Neural cell (in vitro differentiated cells): ENCODE measurements at regions not wholly inside any gene's neighbourhood (a gene's known extent, or its start where the extent isn't known, plus 50 kb on each side); places are given as distances from the start of the nearest gene placed in this dataset.

Experiments used
- H2AFZ ChIP-seq: fragments of 200-600, 300-800 bp; sonication (generic), shearing (Covaris generic); 2 replicates; pipeline ENCODE4 v1.6.0; 2014; ENCODE audit warnings: low read depth, mild to moderate bottlenecking, antibody characterized with exemption, low read length, moderate library complexity
- H3F3A ChIP-seq: fragments of 200-600 bp; shearing (Covaris generic); 2 replicates; pipeline ENCODE4 v1.6.1; 2016; ENCODE audit warnings: mild to moderate bottlenecking, moderate library complexity, mixed read lengths, antibody characterized with exemption, low read length; ENCODE audit not compliant: insufficient read depth, poor library complexity, severe bottlenecking
- H3K27ac ChIP-seq: fragments of 200-600, 300-800 bp; sonication (generic), shearing (Covaris generic); 2 replicates; pipeline ENCODE4 v1.5.1; 2014; ENCODE audit warnings: mild to moderate bottlenecking, low read length, moderate library complexity
- H3K27me3 ChIP-seq: fragments of 300-800, 200-600 bp; sonication (generic), shearing (Covaris generic); 2 replicates; pipeline ENCODE4 v1.6.0; 2014; ENCODE audit warnings: mild to moderate bottlenecking, low read depth, low read length, moderate library complexity; ENCODE audit not compliant: insufficient read depth
- H3K36me3 ChIP-seq: fragments of 300-800, 200-600 bp; sonication (generic), shearing (Covaris generic); 2 replicates; pipeline ENCODE4 v1.5.1; 2014; ENCODE audit warnings: mild to moderate bottlenecking, antibody characterized with exemption, low read length, moderate library complexity; ENCODE audit not compliant: insufficient read depth
- H3K4me2 ChIP-seq: fragments of 300-800, 200-600 bp; sonication (generic), shearing (Covaris generic); 2 replicates; pipeline ENCODE4 v1.6.0; 2014; ENCODE audit warnings: mild to moderate bottlenecking, low read length
- H3K4me3 ChIP-seq: fragments of 300-800, 200-600 bp; sonication (generic), shearing (Covaris generic); 2 replicates; pipeline ENCODE4 v1.5.1; 2014; ENCODE audit warnings: mild to moderate bottlenecking, low read length, moderate library complexity
- H3K79me2 ChIP-seq: fragments of 200-600 bp; shearing (Covaris generic); replicated peaks from 2 replicates; pipeline ENCODE4 v1.6.0; 2014; ENCODE audit warnings: mild to moderate bottlenecking, low read length, moderate library complexity; ENCODE audit not compliant: insufficient read depth
- H3K9ac ChIP-seq: fragments of 300-800, 200-600 bp; sonication (generic), shearing (Covaris generic); 2 replicates; pipeline ENCODE4 v1.6.1; 2016; ENCODE audit warnings: mild to moderate bottlenecking, low read length, mixed read lengths
- H3K9me2 ChIP-seq: fragments of 200-600 bp; shearing (Covaris generic); 2 replicates; pipeline ENCODE4 v1.6.1; 2016; ENCODE audit warnings: mild to moderate bottlenecking, low read length, mixed read lengths; ENCODE audit not compliant: insufficient read depth
- H3K9me3 ChIP-seq: fragments of 200-600, 300-800 bp; sonication (generic), shearing (Covaris generic); 2 replicates; pipeline ENCODE4 v1.6.1; 2016; ENCODE audit warnings: mild to moderate bottlenecking, mixed run types, low read length, moderate library complexity, mixed read lengths
- H4K20me1 ChIP-seq: fragments of 200-600 bp; shearing (Covaris generic); 2 replicates; pipeline ENCODE4 v1.6.1; 2016; ENCODE audit warnings: mild to moderate bottlenecking, mixed run types; ENCODE audit not compliant: insufficient read depth
- EP300 ChIP-seq: fragments of 450-650 bp; conservative IDR thresholded peaks from 2 replicates; pipeline ENCODE4 v1.6.1; 2014; ENCODE audit warnings: antibody characterized with exemption, mild to moderate bottlenecking, moderate library complexity; ENCODE audit not compliant: poor library complexity, severe bottlenecking
- EZH2 ChIP-seq: fragments of 200-600, 300-800 bp; shearing (Covaris generic), sonication (generic); IDR thresholded peaks from 2 replicates; pipeline ENCODE4 v1.6.1; 2014; ENCODE audit warnings: antibody characterized with exemption, low read length, borderline replicate concordance, mild to moderate bottlenecking; ENCODE audit not compliant: insufficient read depth, poor library complexity, severe bottlenecking
- MXI1 ChIP-seq: fragments of 450-650 bp; conservative IDR thresholded peaks from 2 replicates; pipeline ENCODE4 v1.6.1; 2014; ENCODE audit warnings: antibody characterized with exemption, mild to moderate bottlenecking; ENCODE audit not compliant: poor library complexity, severe bottlenecking
- POLR2AphosphoS5 ChIP-seq: IDR thresholded peaks from 2 replicates; pipeline ENCODE4 v1.6.1; 2012
- RAD21 ChIP-seq: fragments of 450-650 bp; conservative IDR thresholded peaks from 2 replicates; pipeline ENCODE4 v1.6.1; 2014; ENCODE audit warnings: antibody characterized with exemption, mild to moderate bottlenecking, moderate library complexity
- SMC3 ChIP-seq: fragments of 450-650 bp; conservative IDR thresholded peaks from 2 replicates; pipeline ENCODE4 v1.6.1; 2014; ENCODE audit warnings: antibody characterized with exemption, mild to moderate bottlenecking, moderate library complexity; ENCODE audit not compliant: poor library complexity
- TAF1 ChIP-seq: IDR thresholded peaks from 2 replicates; pipeline ENCODE4 v1.6.1; 2012; ENCODE audit warnings: low read depth
- TF ChIP-seq, protein P1 (sequence below): fragments of 450-650 bp; IDR thresholded peaks from 2 replicates; pipeline ENCODE4 v1.5.1; 2014; ENCODE audit warnings: antibody characterized with exemption, mild to moderate bottlenecking, moderate library complexity; ENCODE audit not compliant: poor library complexity, severe bottlenecking
- TF ChIP-seq, protein P2 (sequence below): IDR thresholded peaks from 2 replicates; pipeline ENCODE4 v1.6.1; 2012; ENCODE audit warnings: borderline replicate concordance

DNA sequence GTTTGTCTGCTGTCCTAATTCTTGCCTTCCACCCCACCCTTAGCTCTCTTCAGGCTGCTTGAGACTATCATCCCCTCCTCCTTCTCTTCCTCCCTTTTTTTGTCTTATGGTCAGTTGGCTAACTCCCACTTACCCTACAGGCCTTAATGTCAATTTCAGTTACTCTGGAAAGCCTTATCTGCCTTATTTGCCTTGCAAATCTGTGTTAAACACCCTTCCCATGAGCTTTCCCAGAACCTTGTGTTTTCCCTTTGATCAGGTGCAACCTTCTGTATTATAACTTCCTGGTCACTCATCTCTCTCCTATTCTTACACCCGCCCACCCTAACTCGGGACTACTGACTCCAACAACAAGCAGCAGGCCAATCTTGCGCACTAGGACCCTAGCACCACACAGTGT is 74.8 kb downstream of the COX18 start:
- Histone ChIP-seq H2AFZ (no peak overlapping the region), H3K36me3 (no peaks in the 10 kb centered on the region), H3F3A (no peaks in the 10 kb centered on the region), H3K79me2 (no peaks in the 10 kb centered on the region), H3K9me3 (no peaks in the 10 kb centered on the region), H3K4me2 (no peak overlapping the region), H3K4me3 (no peak overlapping the region), H3K27ac (no peak overlapping the region), H4K20me1 (no peaks in the 10 kb centered on the region), H3K9me2 (no peaks in the 10 kb centered on the region), H3K9ac (no peak overlapping the region), H3K27me3 (no peaks in the 10 kb centered on the region)
- TF ChIP-seq POLR2AphosphoS5 (no peak), MXI1 (no peak), SMC3 (no peak), EP300 (no peak), TAF1 (no peak), EZH2 (no peak), RAD21 (no peak)

DNA sequence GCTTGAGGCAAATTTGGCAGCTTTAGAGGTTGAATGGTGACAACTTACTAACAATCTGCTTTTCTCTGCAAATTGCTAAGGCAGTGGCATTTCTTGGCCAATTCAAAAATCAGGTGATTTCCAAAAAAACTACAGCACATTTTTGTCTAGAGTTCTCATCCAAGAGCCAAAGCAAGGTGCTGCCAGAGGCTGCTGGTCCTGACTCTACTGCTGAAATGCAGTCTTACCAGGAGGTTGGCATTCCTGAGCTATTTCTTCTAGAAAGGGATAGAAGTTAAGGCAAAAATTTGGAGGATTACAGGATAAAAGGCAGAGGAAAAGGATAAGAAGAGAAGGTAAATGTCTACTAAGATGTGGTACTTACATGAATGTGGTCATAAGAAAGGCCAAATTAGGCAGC is 75.6 kb downstream of the COX18 start:
- H3K4me2 ChIP-seq: no peak overlapping the region
- H3K27me3 ChIP-seq: no peaks in the 10 kb centered on the region
- H3K4me3 ChIP-seq: no peak overlapping the region
- no peaks in the 10 kb centered on the region for H4K20me1 ChIP-seq
- H3K9me2 ChIP-seq: no peaks in the 10 kb centered on the region
- no peak overlapping the region for H3K9ac ChIP-seq
- no peak overlapping the region for H3K27ac ChIP-seq
- TF ChIP-seq EP300 (no peak), EZH2 (no peak), POLR2AphosphoS5 (no peak), MXI1 (no peak), RAD21 (no peak), TAF1 (no peak), SMC3 (no peak)
- TF ChIP-seq, protein P1, sequence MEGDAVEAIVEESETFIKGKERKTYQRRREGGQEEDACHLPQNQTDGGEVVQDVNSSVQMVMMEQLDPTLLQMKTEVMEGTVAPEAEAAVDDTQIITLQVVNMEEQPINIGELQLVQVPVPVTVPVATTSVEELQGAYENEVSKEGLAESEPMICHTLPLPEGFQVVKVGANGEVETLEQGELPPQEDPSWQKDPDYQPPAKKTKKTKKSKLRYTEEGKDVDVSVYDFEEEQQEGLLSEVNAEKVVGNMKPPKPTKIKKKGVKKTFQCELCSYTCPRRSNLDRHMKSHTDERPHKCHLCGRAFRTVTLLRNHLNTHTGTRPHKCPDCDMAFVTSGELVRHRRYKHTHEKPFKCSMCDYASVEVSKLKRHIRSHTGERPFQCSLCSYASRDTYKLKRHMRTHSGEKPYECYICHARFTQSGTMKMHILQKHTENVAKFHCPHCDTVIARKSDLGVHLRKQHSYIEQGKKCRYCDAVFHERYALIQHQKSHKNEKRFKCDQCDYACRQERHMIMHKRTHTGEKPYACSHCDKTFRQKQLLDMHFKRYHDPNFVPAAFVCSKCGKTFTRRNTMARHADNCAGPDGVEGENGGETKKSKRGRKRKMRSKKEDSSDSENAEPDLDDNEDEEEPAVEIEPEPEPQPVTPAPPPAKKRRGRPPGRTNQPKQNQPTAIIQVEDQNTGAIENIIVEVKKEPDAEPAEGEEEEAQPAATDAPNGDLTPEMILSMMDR: no peak
- TF ChIP-seq, protein P2, sequence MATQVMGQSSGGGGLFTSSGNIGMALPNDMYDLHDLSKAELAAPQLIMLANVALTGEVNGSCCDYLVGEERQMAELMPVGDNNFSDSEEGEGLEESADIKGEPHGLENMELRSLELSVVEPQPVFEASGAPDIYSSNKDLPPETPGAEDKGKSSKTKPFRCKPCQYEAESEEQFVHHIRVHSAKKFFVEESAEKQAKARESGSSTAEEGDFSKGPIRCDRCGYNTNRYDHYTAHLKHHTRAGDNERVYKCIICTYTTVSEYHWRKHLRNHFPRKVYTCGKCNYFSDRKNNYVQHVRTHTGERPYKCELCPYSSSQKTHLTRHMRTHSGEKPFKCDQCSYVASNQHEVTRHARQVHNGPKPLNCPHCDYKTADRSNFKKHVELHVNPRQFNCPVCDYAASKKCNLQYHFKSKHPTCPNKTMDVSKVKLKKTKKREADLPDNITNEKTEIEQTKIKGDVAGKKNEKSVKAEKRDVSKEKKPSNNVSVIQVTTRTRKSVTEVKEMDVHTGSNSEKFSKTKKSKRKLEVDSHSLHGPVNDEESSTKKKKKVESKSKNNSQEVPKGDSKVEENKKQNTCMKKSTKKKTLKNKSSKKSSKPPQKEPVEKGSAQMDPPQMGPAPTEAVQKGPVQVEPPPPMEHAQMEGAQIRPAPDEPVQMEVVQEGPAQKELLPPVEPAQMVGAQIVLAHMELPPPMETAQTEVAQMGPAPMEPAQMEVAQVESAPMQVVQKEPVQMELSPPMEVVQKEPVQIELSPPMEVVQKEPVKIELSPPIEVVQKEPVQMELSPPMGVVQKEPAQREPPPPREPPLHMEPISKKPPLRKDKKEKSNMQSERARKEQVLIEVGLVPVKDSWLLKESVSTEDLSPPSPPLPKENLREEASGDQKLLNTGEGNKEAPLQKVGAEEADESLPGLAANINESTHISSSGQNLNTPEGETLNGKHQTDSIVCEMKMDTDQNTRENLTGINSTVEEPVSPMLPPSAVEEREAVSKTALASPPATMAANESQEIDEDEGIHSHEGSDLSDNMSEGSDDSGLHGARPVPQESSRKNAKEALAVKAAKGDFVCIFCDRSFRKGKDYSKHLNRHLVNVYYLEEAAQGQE: no peak
- no peaks in the 10 kb centered on the region for H3K9me3 ChIP-seq
- H3K79me2 ChIP-seq: no peaks in the 10 kb centered on the region
- no peaks in the 10 kb centered on the region for H3K36me3 ChIP-seq
- no peaks in the 10 kb centered on the region for H3F3A ChIP-seq
- no peak overlapping the region for H2AFZ ChIP-seq
